Uterus (tissue), 3 donors: ENCODE measurements at regions not wholly inside any gene's neighbourhood (a gene's known extent, or its start where the extent isn't known, plus 50 kb on each side); places are given as distances from the start of the nearest gene placed in this dataset.
A peak's percentile ranks its signal among the peaks of the same experiment; 100 is the strongest.

Source experiments
- DNase-seq, 2 donors: peaks; one replicate each; pipeline ENCODE4 v3.0.0-alpha.2; 2019 to 2020
- H3K27ac ChIP-seq, 2 donors: fragments of 200-600 bp; sonication (generic); 1 replicate in 1 of 2; 2 replicates in 1 of 2; pipeline ENCODE4 v1.5.1; 2016 to 2018
- H3K27me3 ChIP-seq, 2 donors: fragments of 200-600 bp; sonication (generic); one replicate each; pipeline ENCODE4 v1.5.1; 2018 to 2019; ENCODE audit warnings: control low read depth in 1 of 2
- H3K36me3 ChIP-seq, 2 donors: fragments of 200-600 bp; sonication (generic); one replicate each; pipeline ENCODE4 v1.5.1; 2019; ENCODE audit warnings: control low read depth in 1 of 2
- H3K4me1 ChIP-seq, 2 donors: fragments of 200-600 bp; sonication (generic); one replicate each; pipeline ENCODE4 v1.5.1; 2018 to 2019; ENCODE audit warnings: control low read depth in 1 of 2
- H3K4me3 ChIP-seq, 2 donors: fragments of 200-600 bp; sonication (generic); 1 replicate in 1 of 2; 2 replicates in 1 of 2; pipeline ENCODE4 v1.5.1; 2018 to 2019; ENCODE audit warnings: mild to moderate bottlenecking in 1 of 2
- H3K9me3 ChIP-seq, 2 donors: fragments of 200-600 bp; sonication (generic); one replicate each; pipeline ENCODE4 v1.5.1; 2019; ENCODE audit warnings: control low read depth in 1 of 2
- CTCF ChIP-seq, 4 experiments: fragments of 200-600 bp in 2 of 4; fragments of 450-650 bp in 2 of 4; sonication (generic) in 2 of 4; IDR thresholded peaks; one replicate each; pipeline ENCODE4 v1.5.1; 2016 to 2019; ENCODE audit warnings: antibody characterized with exemption in 4 of 4, mild to moderate bottlenecking in 2 of 4, moderate library complexity in 1 of 4
- POLR2A ChIP-seq, 2 donors: fragments of 450-650 bp; IDR thresholded peaks; one replicate each; pipeline ENCODE4 v1.6.1; 2016; ENCODE audit warnings: antibody characterized with exemption in 2 of 2, mild to moderate bottlenecking in 1 of 2, moderate library complexity in 1 of 2
- intact Hi-C: fragments of 100-400 bp; cut with DNase I; formaldehyde crosslinking; loops from one replicate; pipeline ENCODE4 v1.15.1; 2023; ENCODE audit warnings: low total_unique reads
- donor health status: DM: yes; HTN: yes; CAD: no.

GRCh38 chr4:79212311-79212710 is 113.5 kb downstream of the NAA11 start:
- no peak overlapping the region for H3K4me3 ChIP-seq
- intact Hi-C loops: no loop called here
- no peaks in the 10 kb centered on the region for H3K36me3 ChIP-seq
- no peaks in the 10 kb centered on the region for H3K9me3 ChIP-seq
- no peaks in the 10 kb centered on the region for H3K4me1 ChIP-seq
- TF ChIP-seq CTCF (IDR thresholded peaks at IDR 0.05) (no peak), POLR2A (IDR thresholded peaks at IDR 0.05) (no peak)
- H3K27ac ChIP-seq: no peak overlapping the region
- no peak for DNase-seq
- H3K27me3 ChIP-seq: no peaks in the 10 kb centered on the region

GRCh38 chr4:79211490-79211889 is 114.4 kb downstream of the NAA11 start:
- Histone ChIP-seq H3K27me3 (no peaks in the 10 kb centered on the region), H3K27ac (no peak overlapping the region), H3K9me3 (no peaks in the 10 kb centered on the region), H3K4me1 (no peaks in the 10 kb centered on the region), H3K4me3 (no peak overlapping the region), H3K36me3 (no peaks in the 10 kb centered on the region)
- TF ChIP-seq POLR2A (IDR thresholded peaks at IDR 0.05): no peak
- TF ChIP-seq CTCF (IDR thresholded peaks at IDR 0.05): no peak
- intact Hi-C loops: no loop called here
- no peak for DNase-seq

- Histone ChIP-seq H3K27me3 (no peaks in the 10 kb centered on the region), H3K4me1 (no peaks in the 10 kb centered on the region), H3K27ac (no peak overlapping the region), H3K4me3 (no peak overlapping the region), H3K9me3 (no peaks in the 10 kb centered on the region), H3K36me3 (no peaks in the 10 kb centered on the region)
- intact Hi-C loops: no loop called here
- TF ChIP-seq CTCF (IDR thresholded peaks at IDR 0.05) (no peak), POLR2A (IDR thresholded peaks at IDR 0.05) (no peak)
- DNase-seq: no peak
Observed at GRCh38 chr4:79210636-79211049, 115.2 kb downstream of the NAA11 start.

GRCh38 chr4:79209822-79210635 is 115.8 kb downstream of the NAA11 start:
- Histone ChIP-seq H3K9me3 (no peaks in the 10 kb centered on the region), H3K4me3 (no peak overlapping the region), H3K4me1 (no peaks in the 10 kb centered on the region), H3K27me3 (no peaks in the 10 kb centered on the region), H3K27ac (no peak overlapping the region), H3K36me3 (no peaks in the 10 kb centered on the region)
- intact Hi-C loops: no loop called here
- peak in 1 of 2 donors; percentile 17 for DNase-seq
- TF ChIP-seq POLR2A (IDR thresholded peaks at IDR 0.05) (no peak), CTCF (IDR thresholded peaks at IDR 0.05) (no peak)

GRCh38 chr4:79209081-79209480 is 116.8 kb downstream of the NAA11 start:
- DNase-seq: no peak
- H3K27ac ChIP-seq: no peak overlapping the region
- no peaks in the 10 kb centered on the region for H3K4me1 ChIP-seq
- no peak overlapping the region for H3K4me3 ChIP-seq
- TF ChIP-seq POLR2A (IDR thresholded peaks at IDR 0.05) (no peak), CTCF (IDR thresholded peaks at IDR 0.05) (no peak)
- intact Hi-C loops: no loop called here
- H3K27me3 ChIP-seq: no peaks in the 10 kb centered on the region
- H3K9me3 ChIP-seq: no peaks in the 10 kb centered on the region
- H3K36me3 ChIP-seq: no peaks in the 10 kb centered on the region
